ENCODE measurements at regions not wholly inside any gene's neighbourhood (a gene's known extent, or its start where the extent isn't known, plus 50 kb on each side); places are given as distances from the start of the nearest gene placed in this dataset.
A peak's percentile ranks its signal among the peaks of the same experiment; 100 is the strongest.

GRCh38 chr12:98439471-98439951 lies 75.9 kb upstream of the TMPO start:
- peak overlapping the region in 9 of 10 donors; percentile 36 to 88 (median 77) for H3K27ac ChIP-seq
- no peak for TF ChIP-seq CTCF (IDR thresholded peaks at IDR 0.05)
- intact Hi-C loops (cut with DNase I), result no loop called here
- DNase-seq (peak in 1 of 2 donors; percentile 11), ATAC-seq (peak; percentile 69 to 87 (median 80))
- H3K27me3 ChIP-seq, result no peaks in the 10 kb centered on the region
- H3K4me1 ChIP-seq, result peaks cover 0 to 45% (median 13%) of the 10 kb centered on the region in 9 donors
- no peaks in the 10 kb centered on the region for H3K36me3 ChIP-seq
- peaks cover 0 to 14% (median 0%) of the 10 kb centered on the region in 11 donors for H3K9me3 ChIP-seq
- WGBS, 2 donors, result 35 to 37% methylated on average over 3 of the region's 3 CpGs
- H3K4me3 ChIP-seq, result no peak overlapping the region

GRCh38 chr12:98439981-98440581 lies 75.3 kb upstream of the TMPO start:
- intact Hi-C loops (cut with DNase I), result no loop called here
- WGBS, 2 donors, result 2 to 10% methylated on average over 4 of the region's 4 CpGs
- ATAC-seq (peak; percentile 95 to 97 (median 97)), DNase-seq (peak; percentile 38 to 85)
- no peaks in the 10 kb centered on the region for H3K36me3 ChIP-seq
- H3K4me3 ChIP-seq, result no peak overlapping the region
- H3K9me3 ChIP-seq, result peaks cover 0 to 8% (median 0%) of the 10 kb centered on the region in 11 donors
- H3K4me1 ChIP-seq, result peaks cover 0 to 45% (median 13%) of the 10 kb centered on the region in 9 donors
- H3K27me3 ChIP-seq, result no peaks in the 10 kb centered on the region
- TF ChIP-seq CTCF (IDR thresholded peaks at IDR 0.05), result peak in 2 of 9 donors; percentile 17 to 30
- H3K27ac ChIP-seq, result peak overlapping the region in 9 of 10 donors; percentile 36 to 88 (median 77)

GRCh38 chr12:98446060-98446459 lies 69.3 kb upstream of the TMPO start:
- Histone ChIP-seq H3K9me3 (no peaks in the 10 kb centered on the region), H3K4me1 (peaks cover 0 to 11% (median 0%) of the 10 kb centered on the region in 9 donors), H3K27ac (no peak overlapping the region), H3K27me3 (no peaks in the 10 kb centered on the region), H3K4me3 (no peak overlapping the region), H3K36me3 (no peaks in the 10 kb centered on the region)
- DNase-seq (no peak), ATAC-seq (no peak)
- WGBS, 2 donors, result 63 to 80% methylated on average over 1 of the region's 1 CpG
- TF ChIP-seq CTCF (IDR thresholded peaks at IDR 0.05), result no peak
- intact Hi-C loops (cut with DNase I), result no loop called here

- Histone ChIP-seq H3K27ac (no peak overlapping the region), H3K27me3 (no peaks in the 10 kb centered on the region), H3K36me3 (no peaks in the 10 kb centered on the region), H3K4me1 (peaks cover 0 to 6% (median 0%) of the 10 kb centered on the region in 9 donors), H3K4me3 (no peak overlapping the region), H3K9me3 (no peaks in the 10 kb centered on the region)
- DNase-seq (no peak), ATAC-seq (no peak)
- WGBS, 2 donors, result 51 to 53% methylated on average over 1 of the region's 1 CpG
- TF ChIP-seq CTCF (IDR thresholded peaks at IDR 0.05), result no peak
- intact Hi-C loops (cut with DNase I), result no loop called here
These were observed 68.7 kb upstream of the TMPO start for GRCh38 chr12:98446682-98447081.

Measured in heart right ventricle (tissue), 16 donors.